ENCODE measurements at regions not wholly inside any gene's neighbourhood (a gene's known extent, or its start where the extent isn't known, plus 50 kb on each side); places are given as distances from the start of the nearest gene placed in this dataset.
A peak's percentile ranks its signal among the peaks of the same experiment; 100 is the strongest.

- DNase-seq (ENCODE audit: unreplicated experiment): no peak
- Mint-ChIP-seq H3K27ac (ENCODE audit: low read depth, unreplicated experiment) (no peak overlapping the region), H3K36me3 (ENCODE audit: insufficient read depth, unreplicated experiment) (no peaks in the 10 kb centered on the region), H3K4me1 (ENCODE audit: insufficient read depth, unreplicated experiment) (peaks cover 24% of the 10 kb centered on the region), H3K4me3 (ENCODE audit: unreplicated experiment) (no peak overlapping the region), H3K27me3 (ENCODE audit: insufficient read depth, unreplicated experiment) (no peaks in the 10 kb centered on the region), H3K9me3 (ENCODE audit: unreplicated experiment) (no peaks in the 10 kb centered on the region)
- BruUV-seq (replicated peaks): no TSS peak
- no peak for TF ChIP-seq CTCF (IDR thresholded peaks at IDR 0.05; ENCODE audit: unreplicated experiment)
- ChIA-PET CTCF (no interaction called here), POLR2A (no interaction called here)
- intact Hi-C loops (cut with micrococcal nuclease): no loop called here
Measured at GRCh38 chr11:130765951-130766649, 150.2 kb downstream of the SNX19 start.

- H3K4me1 Mint-ChIP-seq (ENCODE audit: insufficient read depth, unreplicated experiment): peaks cover 27% of the 10 kb centered on the region
- H3K27ac Mint-ChIP-seq (ENCODE audit: low read depth, unreplicated experiment): no peak overlapping the region
- no peak overlapping the region for H3K4me3 Mint-ChIP-seq (ENCODE audit: unreplicated experiment)
- no TSS peak for BruUV-seq (replicated peaks)
- POLR2A ChIA-PET: no interaction called here
- H3K36me3 Mint-ChIP-seq (ENCODE audit: insufficient read depth, unreplicated experiment): no peaks in the 10 kb centered on the region
- no peak for TF ChIP-seq CTCF (IDR thresholded peaks at IDR 0.05; ENCODE audit: unreplicated experiment)
- H3K9me3 Mint-ChIP-seq (ENCODE audit: unreplicated experiment): no peaks in the 10 kb centered on the region
- CTCF ChIA-PET: no interaction called here
- no peaks in the 10 kb centered on the region for H3K27me3 Mint-ChIP-seq (ENCODE audit: insufficient read depth, unreplicated experiment)
- DNase-seq (ENCODE audit: unreplicated experiment): peak; percentile 20
- intact Hi-C loops (cut with micrococcal nuclease): no loop called here
Measured at GRCh38 chr11:130766650-130767565, 149.4 kb downstream of the SNX19 start.

GRCh38 chr11:130769782-130770535 is 146.3 kb downstream of the SNX19 start:
- no peak for TF ChIP-seq CTCF (IDR thresholded peaks at IDR 0.05; ENCODE audit: unreplicated experiment)
- intact Hi-C loops (cut with micrococcal nuclease): no loop called here
- ChIA-PET POLR2A (interaction anchor here (0.6 kb wide), 1 partner anchor 286 kb away, joined by 3 read pairs; no protein-coding TSS in a partner anchor), CTCF (interaction anchor here (0.6 to 1.0 kb wide), 2 partner anchors 85 to 383 kb away, joined by 3 read pairs; no protein-coding TSS in a partner anchor)
- Mint-ChIP-seq H3K4me3 (ENCODE audit: unreplicated experiment) (no peak overlapping the region), H3K36me3 (ENCODE audit: insufficient read depth, unreplicated experiment) (peaks cover 4% of the 10 kb centered on the region), H3K27ac (ENCODE audit: low read depth, unreplicated experiment) (peak overlapping the region; percentile 36), H3K4me1 (ENCODE audit: insufficient read depth, unreplicated experiment) (peaks cover 27% of the 10 kb centered on the region), H3K9me3 (ENCODE audit: unreplicated experiment) (no peaks in the 10 kb centered on the region), H3K27me3 (ENCODE audit: insufficient read depth, unreplicated experiment) (no peaks in the 10 kb centered on the region)
- BruUV-seq (replicated peaks): no TSS peak
- no peak for DNase-seq (ENCODE audit: unreplicated experiment)

GRCh38 chr11:130771708-130772107 is 144.6 kb downstream of the SNX19 start:
- no peaks in the 10 kb centered on the region for H3K27me3 Mint-ChIP-seq (ENCODE audit: insufficient read depth, unreplicated experiment)
- intact Hi-C loops (cut with micrococcal nuclease): no loop called here
- BruUV-seq (replicated peaks): no TSS peak
- H3K4me3 Mint-ChIP-seq (ENCODE audit: unreplicated experiment): no peak overlapping the region
- peaks cover 4% of the 10 kb centered on the region for H3K36me3 Mint-ChIP-seq (ENCODE audit: insufficient read depth, unreplicated experiment)
- ChIA-PET CTCF (no interaction called here), POLR2A (interaction anchor here (0.7 kb wide), 2 partner anchors 54 to 208 kb away, joined by 3 read pairs; no protein-coding TSS in a partner anchor)
- peaks cover 34% of the 10 kb centered on the region for H3K4me1 Mint-ChIP-seq (ENCODE audit: insufficient read depth, unreplicated experiment)
- no peak for TF ChIP-seq CTCF (IDR thresholded peaks at IDR 0.05; ENCODE audit: unreplicated experiment)
- no peak for DNase-seq (ENCODE audit: unreplicated experiment)
- H3K9me3 Mint-ChIP-seq (ENCODE audit: unreplicated experiment): no peaks in the 10 kb centered on the region
- H3K27ac Mint-ChIP-seq (ENCODE audit: low read depth, unreplicated experiment): peak overlapping the region; percentile 78

Data from MCF 10A (cell line).